ENCODE measurements at regions not wholly inside any gene's neighbourhood (a gene's known extent, or its start where the extent isn't known, plus 50 kb on each side); places are given as distances from the start of the nearest gene placed in this dataset.
"Not testable (repeated sequence)": the region's sequence is repeated elsewhere in the genome, so short reads cannot be mapped to it uniquely, and the experiment has no call there.

- FAIRE-seq (no peak), DNase-seq (ENCODE audit: insufficient read length, low spot score) (no peak)
Measured at GRCh38 chr1:83065952-83066727, 932.8 kb downstream of the TTLL7 start.

- DNase-seq (ENCODE audit: insufficient read length, low spot score) (no peak), FAIRE-seq (no peak)
Measured at GRCh38 chr1:83064589-83065242, 934.2 kb downstream of the TTLL7 start.

- DNase-seq (ENCODE audit: insufficient read length, low spot score): no peak
- no peak for FAIRE-seq
Measured at GRCh38 chr1:83060651-83061390, 938.1 kb downstream of the TTLL7 start.

GRCh38 chr1:83060221-83060620 lies 938.7 kb downstream of the TTLL7 start:
- FAIRE-seq (no peak), DNase-seq (ENCODE audit: insufficient read length, low spot score) (no peak)

GRCh38 chr1:83058327-83058726 lies 940.6 kb downstream of the TTLL7 start:
- FAIRE-seq (no peak), DNase-seq (ENCODE audit: insufficient read length, low spot score) (no peak)

GRCh38 chr1:83055391-83056170 lies 943.4 kb downstream of the TTLL7 start:
- FAIRE-seq: no peak

GRCh38 chr1:83053446-83053845 lies 945.5 kb downstream of the TTLL7 start:
- no peak for DNase-seq (ENCODE audit: insufficient read length, low spot score)

More at GRCh38 chr1:83055391-83056170, 943.4 kb downstream of the TTLL7 start:
- no peak for DNase-seq (ENCODE audit: insufficient read length, low spot score)

GRCh38 chr1:83052865-83053264 lies 946.1 kb downstream of the TTLL7 start:
- DNase-seq (ENCODE audit: insufficient read length, low spot score) (no peak), FAIRE-seq (no peak)

More at GRCh38 chr1:83053446-83053845, 945.5 kb downstream of the TTLL7 start:
- FAIRE-seq: no peak

- DNase-seq (ENCODE audit: insufficient read length, low spot score); FAIRE-seq: not testable (repeated sequence)
Measured at GRCh38 chr1:83051053-83051452, 947.9 kb downstream of the TTLL7 start.

- no peak for DNase-seq (ENCODE audit: insufficient read length, low spot score)
- no peak for FAIRE-seq
Measured at GRCh38 chr1:83043244-83043643, 955.7 kb downstream of the TTLL7 start.

GRCh38 chr1:83039091-83039490 lies 959.8 kb downstream of the TTLL7 start:
- DNase-seq (ENCODE audit: insufficient read length, low spot score); FAIRE-seq: not testable (repeated sequence)

- FAIRE-seq (no peak), DNase-seq (ENCODE audit: insufficient read length, low spot score) (no peak)
Measured at GRCh38 chr1:83034851-83035250, 964.1 kb downstream of the TTLL7 start.

- DNase-seq (ENCODE audit: insufficient read length, low spot score): no peak
- no peak for FAIRE-seq
Measured at GRCh38 chr1:83033682-83034081, 965.2 kb downstream of the TTLL7 start.

- DNase-seq (ENCODE audit: insufficient read length, low spot score) (no peak), FAIRE-seq (no peak)
Measured at GRCh38 chr1:83029916-83030315, 969.0 kb downstream of the TTLL7 start.

- no peak for FAIRE-seq
- DNase-seq (ENCODE audit: insufficient read length, low spot score): no peak
Measured at GRCh38 chr1:83029050-83029449, 969.9 kb downstream of the TTLL7 start.

- no peak for FAIRE-seq
Measured at GRCh38 chr1:83028467-83028866, 970.5 kb downstream of the TTLL7 start.

GRCh38 chr1:83027511-83027910 lies 971.4 kb downstream of the TTLL7 start:
- FAIRE-seq (no peak), DNase-seq (ENCODE audit: insufficient read length, low spot score) (no peak)

More at GRCh38 chr1:83028467-83028866, 970.5 kb downstream of the TTLL7 start:
- no peak for DNase-seq (ENCODE audit: insufficient read length, low spot score)

- no peak for FAIRE-seq
- DNase-seq (ENCODE audit: insufficient read length, low spot score): no peak
Measured at GRCh38 chr1:83026745-83027144, 972.2 kb downstream of the TTLL7 start.

GRCh38 chr1:83024251-83024767 lies 974.6 kb downstream of the TTLL7 start:
- DNase-seq (ENCODE audit: insufficient read length, low spot score) (no peak), FAIRE-seq (no peak)

- FAIRE-seq (no peak), DNase-seq (ENCODE audit: insufficient read length, low spot score) (no peak)
Measured at GRCh38 chr1:83023212-83023611, 975.7 kb downstream of the TTLL7 start.

Measured in GM19239 (cell line).